ENCODE measurements at regions not wholly inside any gene's neighbourhood (a gene's known extent, or its start where the extent isn't known, plus 50 kb on each side); places are given as distances from the start of the nearest gene placed in this dataset.

DNA sequence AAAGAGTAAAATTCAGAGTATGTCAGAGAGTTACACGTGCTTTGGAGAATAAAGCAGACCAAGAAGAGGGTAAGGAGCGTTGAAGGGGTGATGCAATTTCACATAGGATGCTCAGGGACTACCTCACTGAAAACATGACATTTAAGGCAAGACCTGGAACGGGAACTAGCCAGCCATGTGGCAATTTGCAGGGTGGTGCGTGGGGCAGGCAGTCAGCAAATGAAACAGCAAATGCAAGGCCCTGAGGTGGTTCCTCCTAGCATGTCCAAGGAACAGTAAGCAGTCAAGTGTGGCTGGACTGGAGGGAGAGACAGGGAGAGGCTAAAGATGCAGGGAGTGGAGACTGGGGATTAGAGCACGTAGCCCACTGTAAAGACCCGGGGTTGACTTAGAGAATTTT is 146.1 kb upstream of the LPP start:
- no peaks in the 10 kb centered on the region for H3K27me3 Mint-ChIP-seq (ENCODE audit: insufficient read depth, unreplicated experiment)
- H3K9me3 Mint-ChIP-seq (ENCODE audit: unreplicated experiment) = peaks cover 33% of the 10 kb centered on the region
- H3K4me3 Mint-ChIP-seq (ENCODE audit: unreplicated experiment) = no peak overlapping the region
- Histone ChIP-seq H3K4me3 (ENCODE audit: low read depth, low read length) (no peak overlapping the region), H3K27me3 (replicated peaks; ENCODE audit: control insufficient read depth, insufficient read depth, low read length) (no peaks in the 10 kb centered on the region), H3K9me3 (0 out of 2 replicates have a peak, but pooled peaks cover 18% of the 10 kb centered on the region), H3K36me3 (ENCODE audit: control insufficient read depth, insufficient read depth, low read length) (no peaks in the 10 kb centered on the region), H3K4me1 (peaks cover 21% of the 10 kb centered on the region)
- intact Hi-C loops (cut with micrococcal nuclease; ENCODE audit: unreplicated experiment) = no loop called here
- no peak for TF ChIP-seq CTCF (IDR thresholded peaks at IDR 0.05; ENCODE audit: insufficient read depth in 1 of 2, low read depth in 1 of 2, low read length in 1 of 2, severe bottlenecking in 1 of 2, unreplicated experiment in 1 of 2)
- peak overlapping the region; percentile 18 for H3K27ac Mint-ChIP-seq (ENCODE audit: unreplicated experiment)
- ChIA-PET POLR2A (no interaction called here), CTCF (no interaction called here)
- no TSS peak for BruUV-seq (replicated peaks)
- peaks cover 24% of the 10 kb centered on the region for H3K4me1 Mint-ChIP-seq (ENCODE audit: low read depth, unreplicated experiment)
- H3K36me3 Mint-ChIP-seq (ENCODE audit: insufficient read depth, unreplicated experiment) = no peaks in the 10 kb centered on the region
- DNase-seq = no peak

DNA sequence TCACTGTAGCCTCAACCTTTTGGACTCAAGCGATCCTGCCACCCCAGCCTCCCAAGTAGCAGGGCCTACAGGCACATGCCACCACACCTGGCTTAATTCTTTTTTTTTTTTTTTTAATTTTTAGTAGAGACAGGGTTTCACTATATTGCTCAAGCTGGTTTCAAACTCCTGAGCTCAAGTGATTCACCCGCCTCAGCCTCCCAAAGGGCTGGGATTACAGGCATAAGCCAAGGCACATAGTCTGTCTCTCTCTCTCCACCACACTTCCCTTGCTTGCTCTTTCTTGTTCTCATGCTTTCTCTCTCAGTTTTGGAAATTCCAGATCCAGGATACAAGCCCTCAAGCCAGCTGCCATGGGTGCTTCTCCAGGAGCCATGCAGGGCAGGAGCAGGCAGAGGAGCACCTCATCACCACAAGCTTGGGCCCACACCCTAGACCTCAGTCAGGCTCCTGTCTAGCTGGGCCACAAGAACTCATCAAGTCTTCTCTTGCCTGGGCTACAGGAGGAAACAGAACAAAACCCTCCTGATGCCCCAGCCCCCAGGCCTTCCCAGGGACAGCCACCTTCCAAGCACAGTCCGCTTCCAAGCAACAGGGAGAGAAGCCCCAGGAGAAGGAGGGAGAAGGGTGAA is 145.3 kb upstream of the LPP start:
- no peaks in the 10 kb centered on the region for H3K27me3 Mint-ChIP-seq (ENCODE audit: insufficient read depth, unreplicated experiment)
- CTCF ChIA-PET = no interaction called here
- POLR2A ChIA-PET = no interaction called here
- H3K36me3 ChIP-seq (ENCODE audit: control insufficient read depth, insufficient read depth, low read length) = no peaks in the 10 kb centered on the region
- no peak for TF ChIP-seq CTCF (IDR thresholded peaks at IDR 0.05; ENCODE audit: insufficient read depth in 1 of 2, low read depth in 1 of 2, low read length in 1 of 2, severe bottlenecking in 1 of 2, unreplicated experiment in 1 of 2)
- H3K4me3 Mint-ChIP-seq (ENCODE audit: unreplicated experiment) = no peak overlapping the region
- no peak overlapping the region for H3K4me3 ChIP-seq (ENCODE audit: low read depth, low read length)
- peaks cover 33% of the 10 kb centered on the region for H3K9me3 Mint-ChIP-seq (ENCODE audit: unreplicated experiment)
- no peak for DNase-seq
- H3K4me1 Mint-ChIP-seq (ENCODE audit: low read depth, unreplicated experiment) = peaks cover 17% of the 10 kb centered on the region
- H3K36me3 Mint-ChIP-seq (ENCODE audit: insufficient read depth, unreplicated experiment) = no peaks in the 10 kb centered on the region
- no TSS peak for BruUV-seq (replicated peaks)
- peaks cover 13% of the 10 kb centered on the region for H3K4me1 ChIP-seq
- no peak overlapping the region for H3K27ac Mint-ChIP-seq (ENCODE audit: unreplicated experiment)
- 0 out of 2 replicates have a peak, but pooled peaks cover 18% of the 10 kb centered on the region for H3K9me3 ChIP-seq
- H3K27me3 ChIP-seq (replicated peaks; ENCODE audit: control insufficient read depth, insufficient read depth, low read length) = no peaks in the 10 kb centered on the region
- intact Hi-C loops (cut with micrococcal nuclease; ENCODE audit: unreplicated experiment) = no loop called here

GRCh38 chr3:188010478-188010877 is 143.5 kb upstream of the LPP start:
- TF ChIP-seq CTCF (IDR thresholded peaks at IDR 0.05; ENCODE audit: insufficient read depth in 1 of 2, low read depth in 1 of 2, low read length in 1 of 2, severe bottlenecking in 1 of 2, unreplicated experiment in 1 of 2) = no peak
- Mint-ChIP-seq H3K4me3 (ENCODE audit: unreplicated experiment) (no peak overlapping the region), H3K4me1 (ENCODE audit: low read depth, unreplicated experiment) (peaks cover 6% of the 10 kb centered on the region), H3K9me3 (ENCODE audit: unreplicated experiment) (peaks cover 33% of the 10 kb centered on the region), H3K36me3 (ENCODE audit: insufficient read depth, unreplicated experiment) (no peaks in the 10 kb centered on the region), H3K27ac (ENCODE audit: unreplicated experiment) (no peak overlapping the region), H3K27me3 (ENCODE audit: insufficient read depth, unreplicated experiment) (no peaks in the 10 kb centered on the region)
- DNase-seq = no peak
- ChIA-PET POLR2A (no interaction called here), CTCF (no interaction called here)
- no peaks in the 10 kb centered on the region for H3K36me3 ChIP-seq (ENCODE audit: control insufficient read depth, insufficient read depth, low read length)
- H3K27me3 ChIP-seq (replicated peaks; ENCODE audit: control insufficient read depth, insufficient read depth, low read length) = no peaks in the 10 kb centered on the region
- H3K9me3 ChIP-seq = 0 out of 2 replicates have a peak, but pooled peaks cover 18% of the 10 kb centered on the region
- intact Hi-C loops (cut with micrococcal nuclease; ENCODE audit: unreplicated experiment) = no loop called here
- H3K4me3 ChIP-seq (ENCODE audit: low read depth, low read length) = no peak overlapping the region
- no peaks in the 10 kb centered on the region for H3K4me1 ChIP-seq
- no TSS peak for BruUV-seq (replicated peaks)

All from Caco-2 (cell line).